ENCODE measurements at regions not wholly inside any gene's neighbourhood (a gene's known extent, or its start where the extent isn't known, plus 50 kb on each side); places are given as distances from the start of the nearest gene placed in this dataset.

- TF ChIP-seq EZH2phosphoT487 (IDR thresholded peaks at IDR 0.05; ENCODE audit: low read depth, severe bottlenecking, unreplicated experiment) (no peak), CTCF (IDR thresholded peaks at IDR 0.05; ENCODE audit: poor library complexity) (no peak), EZH2 (IDR thresholded peaks at IDR 0.05; ENCODE audit: borderline replicate concordance) (no peak)
- WGBS (ENCODE audit: low lambda C conversion rate, missing lambda C conversion rate): 90% methylated on average over 6 of the region's 6 CpGs
- DNase-seq (ENCODE audit: low spot score): peak; percentile 61
These were observed 58.2 kb upstream of the PRSS23 start for GRCh38 chr11:86741839-86742805.

GRCh38 chr11:86741484-86741835 is 58.9 kb upstream of the PRSS23 start:
- Histone ChIP-seq H3K4me2 (no peak overlapping the region), H3K9me3 (ENCODE audit: low read depth) (no peaks in the 10 kb centered on the region), H3K4me3 (no peak overlapping the region), H3K36me3 (replicated peaks; ENCODE audit: insufficient read depth, low read depth) (no peaks in the 10 kb centered on the region), H3K9me2 (replicated peaks; ENCODE audit: insufficient read depth) (no peaks in the 10 kb centered on the region), H4K20me1 (ENCODE audit: insufficient read depth, poor library complexity, severe bottlenecking) (no peaks in the 10 kb centered on the region), H3K27me3 (no peaks in the 10 kb centered on the region), H3K79me2 (no peaks in the 10 kb centered on the region), H3K27ac (peak overlapping the region; percentile 93), H2AFZ (no peak overlapping the region), H3K4me1 (ENCODE audit: insufficient read depth) (peaks cover 44% of the 10 kb centered on the region)
- DNase-seq (ENCODE audit: low spot score): no peak
- TF ChIP-seq EZH2 (IDR thresholded peaks at IDR 0.05; ENCODE audit: borderline replicate concordance): no peak
- TF ChIP-seq CTCF (IDR thresholded peaks at IDR 0.05; ENCODE audit: poor library complexity): no peak
- no peak for TF ChIP-seq EZH2phosphoT487 (IDR thresholded peaks at IDR 0.05; ENCODE audit: low read depth, severe bottlenecking, unreplicated experiment)

More at GRCh38 chr11:86741839-86742805, 58.2 kb upstream of the PRSS23 start:
- Histone ChIP-seq H4K20me1 (ENCODE audit: insufficient read depth, poor library complexity, severe bottlenecking) (no peaks in the 10 kb centered on the region), H3K79me2 (no peaks in the 10 kb centered on the region), H3K27ac (peak overlapping the region; percentile 93), H3K4me1 (ENCODE audit: insufficient read depth) (peaks cover 39% of the 10 kb centered on the region), H3K4me3 (no peak overlapping the region), H3K9me3 (ENCODE audit: low read depth) (no peaks in the 10 kb centered on the region), H3K9me2 (replicated peaks; ENCODE audit: insufficient read depth) (no peaks in the 10 kb centered on the region), H2AFZ (no peak overlapping the region), H3K27me3 (no peaks in the 10 kb centered on the region), H3K36me3 (replicated peaks; ENCODE audit: insufficient read depth, low read depth) (no peaks in the 10 kb centered on the region), H3K4me2 (no peak overlapping the region)

GRCh38 chr11:86740628-86741483 is 59.5 kb upstream of the PRSS23 start:
- H3K79me2 ChIP-seq: no peaks in the 10 kb centered on the region
- no peak overlapping the region for H2AFZ ChIP-seq
- no peaks in the 10 kb centered on the region for H3K27me3 ChIP-seq
- H4K20me1 ChIP-seq (ENCODE audit: insufficient read depth, poor library complexity, severe bottlenecking): no peaks in the 10 kb centered on the region
- H3K4me3 ChIP-seq: no peak overlapping the region
- H3K9me3 ChIP-seq (ENCODE audit: low read depth): no peaks in the 10 kb centered on the region
- TF ChIP-seq EZH2 (IDR thresholded peaks at IDR 0.05; ENCODE audit: borderline replicate concordance) (no peak), EZH2phosphoT487 (IDR thresholded peaks at IDR 0.05; ENCODE audit: low read depth, severe bottlenecking, unreplicated experiment) (no peak), CTCF (IDR thresholded peaks at IDR 0.05; ENCODE audit: poor library complexity) (no peak)
- no peaks in the 10 kb centered on the region for H3K36me3 ChIP-seq (replicated peaks; ENCODE audit: insufficient read depth, low read depth)
- peak; percentile 87 for DNase-seq (ENCODE audit: low spot score)
- H3K27ac ChIP-seq: peak overlapping the region; percentile 93
- H3K9me2 ChIP-seq (replicated peaks; ENCODE audit: insufficient read depth): no peaks in the 10 kb centered on the region
- peak overlapping the region; percentile 16 for H3K4me2 ChIP-seq
- H3K4me1 ChIP-seq (ENCODE audit: insufficient read depth): peaks cover 48% of the 10 kb centered on the region
- 73% methylated on average over 7 of the region's 7 CpGs for WGBS (ENCODE audit: low lambda C conversion rate, missing lambda C conversion rate)

Measured in hepatocyte (in vitro differentiated cells).